ENCODE measurements at regions not wholly inside any gene's neighbourhood (a gene's known extent, or its start where the extent isn't known, plus 50 kb on each side); places are given as distances from the start of the nearest gene placed in this dataset.
"Not testable (repeated sequence)": the region's sequence is repeated elsewhere in the genome, so short reads cannot be mapped to it uniquely, and the experiment has no call there.

DNA sequence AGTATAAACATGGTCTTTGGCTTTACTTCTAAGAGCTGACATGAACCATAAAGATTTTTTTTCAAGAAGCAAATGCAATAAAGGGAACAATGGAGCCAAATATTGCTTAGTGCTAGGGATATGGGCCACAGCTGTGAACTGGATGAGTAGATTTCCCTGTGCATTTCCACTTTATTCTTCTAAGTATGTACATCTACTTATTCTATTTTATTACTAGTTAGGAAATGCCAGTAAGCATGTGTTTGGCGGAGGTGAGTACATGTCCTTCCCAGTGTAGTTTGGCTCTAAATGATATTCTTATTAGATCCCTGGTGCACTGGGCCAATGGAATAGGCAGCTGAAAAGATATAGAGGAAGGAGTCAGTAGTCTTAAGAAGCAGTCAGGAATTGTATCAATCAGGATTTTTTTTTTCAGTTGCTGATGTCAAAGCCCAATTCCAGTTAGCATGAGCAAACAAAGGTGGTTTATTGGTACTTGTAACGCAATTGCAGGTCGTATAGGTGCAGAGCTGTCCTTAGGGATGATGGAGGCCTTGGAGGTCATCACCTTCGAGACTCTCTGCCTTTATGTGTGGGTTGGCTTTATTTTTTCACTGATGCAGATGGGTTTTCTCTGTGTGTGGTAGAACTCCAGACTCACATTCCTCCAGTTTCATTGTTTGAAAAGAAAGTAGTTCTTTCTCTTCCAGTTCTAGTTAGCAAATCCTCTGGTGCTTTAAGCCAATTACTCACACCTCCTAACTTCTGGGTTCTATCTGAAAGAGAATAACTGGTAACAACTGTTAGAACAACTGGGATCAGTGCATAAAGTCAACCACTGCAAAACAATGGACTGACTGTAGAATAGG is 139.0 kb upstream of the LRIG3 start:
- Histone ChIP-seq H3K4me3 (ENCODE audit: insufficient read depth, low read length) (no peak overlapping the region), H3K9me3 (ENCODE audit: low read depth, low read length) (no peaks in the 10 kb centered on the region), H3K79me2 (ENCODE audit: insufficient read depth, low read length) (no peaks in the 10 kb centered on the region), H3K36me3 (ENCODE audit: insufficient read depth, low read length) (no peaks in the 10 kb centered on the region), H3K4me1 (ENCODE audit: insufficient read depth, low read length) (peaks cover 5% of the 10 kb centered on the region), H4K20me1 (ENCODE audit: insufficient read depth, low read length) (no peaks in the 10 kb centered on the region), H3K27ac (ENCODE audit: low read depth, low read length) (no peak overlapping the region), H3K27me3 (ENCODE audit: insufficient read depth, low read length) (no peaks in the 10 kb centered on the region), H3K4me2 (ENCODE audit: insufficient read depth, low read length) (no peak overlapping the region), H2AFZ (ENCODE audit: low read length) (no peak overlapping the region)
- DNase-seq (ENCODE audit: insufficient read length, low spot score, missing footprints) = no peak
- TF ChIP-seq, protein P1, sequence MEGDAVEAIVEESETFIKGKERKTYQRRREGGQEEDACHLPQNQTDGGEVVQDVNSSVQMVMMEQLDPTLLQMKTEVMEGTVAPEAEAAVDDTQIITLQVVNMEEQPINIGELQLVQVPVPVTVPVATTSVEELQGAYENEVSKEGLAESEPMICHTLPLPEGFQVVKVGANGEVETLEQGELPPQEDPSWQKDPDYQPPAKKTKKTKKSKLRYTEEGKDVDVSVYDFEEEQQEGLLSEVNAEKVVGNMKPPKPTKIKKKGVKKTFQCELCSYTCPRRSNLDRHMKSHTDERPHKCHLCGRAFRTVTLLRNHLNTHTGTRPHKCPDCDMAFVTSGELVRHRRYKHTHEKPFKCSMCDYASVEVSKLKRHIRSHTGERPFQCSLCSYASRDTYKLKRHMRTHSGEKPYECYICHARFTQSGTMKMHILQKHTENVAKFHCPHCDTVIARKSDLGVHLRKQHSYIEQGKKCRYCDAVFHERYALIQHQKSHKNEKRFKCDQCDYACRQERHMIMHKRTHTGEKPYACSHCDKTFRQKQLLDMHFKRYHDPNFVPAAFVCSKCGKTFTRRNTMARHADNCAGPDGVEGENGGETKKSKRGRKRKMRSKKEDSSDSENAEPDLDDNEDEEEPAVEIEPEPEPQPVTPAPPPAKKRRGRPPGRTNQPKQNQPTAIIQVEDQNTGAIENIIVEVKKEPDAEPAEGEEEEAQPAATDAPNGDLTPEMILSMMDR (IDR thresholded peaks at IDR 0.05; ENCODE audit: extremely low read depth, low read depth, low read length) = no peak

DNA sequence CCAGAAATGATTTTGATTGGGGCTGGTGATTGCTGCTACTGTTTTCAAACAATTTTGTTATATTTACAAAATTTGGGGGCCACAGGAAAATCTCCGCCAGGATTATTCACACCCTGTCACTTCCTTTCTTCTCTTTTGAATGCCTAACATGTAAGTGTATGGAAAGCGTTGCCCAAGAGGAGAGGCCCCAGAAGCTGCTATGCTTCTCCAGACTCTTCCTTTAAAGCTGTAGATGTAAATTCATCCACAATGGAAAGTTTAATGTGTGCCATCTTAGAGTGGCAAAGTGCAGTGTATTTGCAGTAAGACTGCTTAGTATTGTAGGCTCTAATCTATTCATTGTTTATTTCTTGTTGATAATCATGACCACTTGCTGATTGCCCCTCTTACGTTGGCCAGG is 136.7 kb upstream of the LRIG3 start:
- Histone ChIP-seq H3K4me2 (ENCODE audit: insufficient read depth, low read length) (no peak overlapping the region), H3K27me3 (ENCODE audit: insufficient read depth, low read length) (no peaks in the 10 kb centered on the region), H3K4me3 (ENCODE audit: insufficient read depth, low read length) (no peak overlapping the region), H3K79me2 (ENCODE audit: insufficient read depth, low read length) (no peaks in the 10 kb centered on the region), H4K20me1 (ENCODE audit: insufficient read depth, low read length) (no peaks in the 10 kb centered on the region), H3K27ac (ENCODE audit: low read depth, low read length) (no peak overlapping the region), H2AFZ (ENCODE audit: low read length) (no peak overlapping the region), H3K36me3 (ENCODE audit: insufficient read depth, low read length) (no peaks in the 10 kb centered on the region), H3K4me1 (ENCODE audit: insufficient read depth, low read length) (peaks cover 5% of the 10 kb centered on the region), H3K9me3 (ENCODE audit: low read depth, low read length) (no peaks in the 10 kb centered on the region)
- no peak for DNase-seq (ENCODE audit: insufficient read length, low spot score, missing footprints)
- TF ChIP-seq, protein P1 (IDR thresholded peaks at IDR 0.05; ENCODE audit: extremely low read depth, low read depth, low read length) = no peak

DNA sequence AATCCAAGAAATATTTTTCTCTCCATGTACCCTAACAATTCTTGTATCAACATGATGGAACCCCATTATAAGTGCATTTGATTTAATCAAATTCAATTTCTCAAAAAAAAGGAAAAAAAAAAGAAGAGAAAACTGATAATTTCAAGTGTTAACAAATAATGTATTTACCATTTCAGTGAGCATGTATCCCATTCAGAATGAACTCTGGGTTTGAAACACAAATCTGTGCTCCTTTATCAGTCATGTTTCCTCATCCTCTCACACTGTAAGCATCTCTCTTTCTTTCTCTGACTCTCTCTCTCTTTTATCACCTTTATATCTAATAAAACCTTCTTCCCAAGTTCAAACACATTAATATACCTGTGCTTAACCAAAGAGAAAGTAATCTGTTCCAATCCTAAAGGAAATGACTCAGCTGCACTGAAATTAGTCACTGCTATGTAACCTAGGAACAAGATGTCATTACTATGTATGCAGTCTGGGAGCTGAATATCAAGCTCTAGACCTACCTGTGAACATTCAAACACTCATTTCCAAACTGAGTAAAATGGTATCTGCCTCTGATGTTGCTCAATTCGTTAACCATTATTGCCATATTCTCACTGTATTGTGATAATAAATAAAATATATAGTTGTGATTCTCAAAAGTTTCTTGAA is 135.0 kb upstream of the LRIG3 start:
- DNase-seq (ENCODE audit: insufficient read length, low spot score, missing footprints) = peak; percentile 41
- no peak overlapping the region for H3K4me3 ChIP-seq (ENCODE audit: insufficient read depth, low read length)
- H3K4me2 ChIP-seq (ENCODE audit: insufficient read depth, low read length) = peak overlapping the region; percentile 17
- H3K79me2 ChIP-seq (ENCODE audit: insufficient read depth, low read length) = no peaks in the 10 kb centered on the region
- H3K4me1 ChIP-seq (ENCODE audit: insufficient read depth, low read length) = peaks cover 5% of the 10 kb centered on the region
- H3K36me3 ChIP-seq (ENCODE audit: insufficient read depth, low read length) = no peaks in the 10 kb centered on the region
- no peaks in the 10 kb centered on the region for H3K27me3 ChIP-seq (ENCODE audit: insufficient read depth, low read length)
- no peaks in the 10 kb centered on the region for H4K20me1 ChIP-seq (ENCODE audit: insufficient read depth, low read length)
- TF ChIP-seq, protein P1 (IDR thresholded peaks at IDR 0.05; ENCODE audit: extremely low read depth, low read depth, low read length) = no peak
- no peaks in the 10 kb centered on the region for H3K9me3 ChIP-seq (ENCODE audit: low read depth, low read length)
- H3K27ac ChIP-seq (ENCODE audit: low read depth, low read length) = peak overlapping the region; percentile 31
- no peak overlapping the region for H2AFZ ChIP-seq (ENCODE audit: low read length)

DNA sequence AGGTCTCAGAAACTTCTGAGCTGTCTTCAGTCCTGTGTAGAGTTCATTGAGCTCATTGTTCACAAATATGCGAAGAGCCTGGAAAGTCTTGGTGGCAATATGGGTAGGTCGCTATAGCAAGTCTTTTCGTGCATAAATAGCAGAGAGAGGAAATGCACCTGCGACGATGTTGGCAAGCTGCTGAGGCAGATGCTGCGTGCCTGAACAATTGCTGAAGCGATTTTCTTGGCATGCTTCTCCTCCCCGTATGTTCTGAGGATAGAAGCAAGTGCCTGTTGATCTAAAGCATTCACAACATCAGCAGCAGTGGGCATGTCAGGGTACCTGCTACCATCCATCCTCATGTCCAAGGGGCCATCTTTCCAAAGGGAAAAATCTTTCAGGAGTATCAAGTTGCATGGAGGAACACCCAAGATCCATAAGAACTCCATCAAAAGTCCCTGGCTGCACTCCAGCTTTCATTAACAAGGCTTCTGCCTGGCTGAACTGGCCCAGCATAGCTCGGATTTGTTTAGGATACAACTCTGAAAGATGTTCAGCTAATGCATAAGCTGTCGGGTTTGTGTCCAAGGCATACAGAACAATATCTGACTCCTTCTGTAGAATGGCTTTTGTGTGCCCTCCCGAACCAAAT is 133.1 kb upstream of the LRIG3 start:
- not testable (repeated sequence) for H3K9me3 ChIP-seq (ENCODE audit: low read depth, low read length); H3K4me2 ChIP-seq (ENCODE audit: insufficient read depth, low read length); H4K20me1 ChIP-seq (ENCODE audit: insufficient read depth, low read length); H3K79me2 ChIP-seq (ENCODE audit: insufficient read depth, low read length); H3K4me3 ChIP-seq (ENCODE audit: insufficient read depth, low read length); H3K27ac ChIP-seq (ENCODE audit: low read depth, low read length); DNase-seq (ENCODE audit: insufficient read length, low spot score, missing footprints); H3K36me3 ChIP-seq (ENCODE audit: insufficient read depth, low read length); H3K4me1 ChIP-seq (ENCODE audit: insufficient read depth, low read length); H3K27me3 ChIP-seq (ENCODE audit: insufficient read depth, low read length); H2AFZ ChIP-seq (ENCODE audit: low read length)

All from osteoblast (primary cell).